ENCODE measurements at regions not wholly inside any gene's neighbourhood (a gene's known extent, or its start where the extent isn't known, plus 50 kb on each side); places are given as distances from the start of the nearest gene placed in this dataset.

DNA sequence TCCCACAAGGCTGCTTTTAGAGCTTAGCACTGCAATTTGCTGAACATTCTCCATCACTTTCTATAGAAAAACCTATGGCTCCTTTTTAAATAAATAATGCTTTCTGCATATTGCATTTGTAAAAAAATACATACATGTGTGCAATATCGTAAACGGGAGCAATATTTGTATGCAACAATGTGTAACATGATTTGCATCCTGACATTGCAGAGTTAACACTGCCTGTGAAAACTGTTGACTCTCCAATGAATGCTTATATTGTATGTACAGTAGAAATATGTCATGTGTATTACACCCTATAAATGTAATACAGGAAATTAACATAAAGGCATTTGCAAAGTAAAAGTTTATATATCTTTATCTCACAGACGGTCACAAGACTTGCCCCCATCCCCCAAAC lies 135.0 kb upstream of the PIEZO2 start:
- no peak for DNase-seq
- TF ChIP-seq POLR2A (IDR thresholded peaks at IDR 0.05; ENCODE audit: low read length) (no peak), GATA1 (IDR thresholded peaks at IDR 0.05; ENCODE audit: low read depth, low read length) (no peak)

DNA sequence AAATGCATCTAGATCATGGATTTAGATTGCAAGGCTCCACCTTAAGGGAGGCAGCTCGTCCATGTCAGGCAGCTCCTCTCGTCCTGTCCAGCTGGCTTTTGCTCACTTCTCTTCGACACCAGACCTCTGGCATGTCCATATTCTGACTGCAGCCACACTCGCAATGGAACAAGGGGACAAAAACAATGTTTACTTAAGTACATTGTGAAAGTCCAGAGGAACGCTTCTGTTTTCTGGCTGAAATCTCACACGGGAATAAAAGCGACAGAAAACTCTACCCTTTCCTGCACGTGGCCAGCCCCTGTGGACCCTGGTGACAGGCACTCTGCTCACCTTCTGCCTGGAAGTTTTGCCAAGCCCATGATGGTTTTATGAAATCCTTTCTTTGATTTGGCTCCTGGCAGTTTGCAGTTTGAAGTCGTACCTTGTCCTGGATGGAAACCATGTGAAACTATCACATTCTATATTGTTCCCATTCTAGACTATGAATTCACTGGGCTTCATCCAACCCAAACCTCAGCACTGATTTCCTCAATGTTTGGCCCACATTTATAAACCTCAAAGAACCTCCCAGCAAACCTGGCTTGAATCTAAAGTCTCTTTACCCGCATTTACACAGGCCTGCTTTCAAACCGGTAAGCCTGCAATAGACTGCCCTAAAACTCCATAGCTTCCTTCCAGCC lies 134.3 kb upstream of the PIEZO2 start:
- DNase-seq: no peak
- TF ChIP-seq GATA1 (IDR thresholded peaks at IDR 0.05; ENCODE audit: low read depth, low read length) (no peak), POLR2A (IDR thresholded peaks at IDR 0.05; ENCODE audit: low read length) (no peak)

DNA sequence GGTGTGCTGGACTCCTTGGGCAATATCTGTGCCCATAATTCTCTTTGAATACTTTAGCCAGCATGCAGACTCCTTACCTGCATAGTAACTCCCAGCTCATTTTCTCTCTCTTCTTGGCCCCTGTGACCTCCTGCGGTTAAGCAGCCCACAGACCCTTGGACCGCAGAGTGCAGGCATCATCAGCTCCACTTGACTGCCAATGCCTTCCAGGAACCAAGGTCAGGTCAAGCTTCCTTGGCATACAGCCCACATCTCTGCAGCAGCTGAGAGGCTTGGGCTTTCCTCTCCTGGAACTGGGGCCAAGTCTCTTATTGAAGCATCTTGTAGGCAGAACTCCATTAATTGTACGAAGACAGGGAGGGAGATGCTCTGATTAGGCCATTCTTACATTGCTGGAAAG lies 130.1 kb upstream of the PIEZO2 start:
- DNase-seq: no peak
- TF ChIP-seq POLR2A (IDR thresholded peaks at IDR 0.05; ENCODE audit: low read length) (no peak), GATA1 (IDR thresholded peaks at IDR 0.05; ENCODE audit: low read depth, low read length) (no peak)

DNA sequence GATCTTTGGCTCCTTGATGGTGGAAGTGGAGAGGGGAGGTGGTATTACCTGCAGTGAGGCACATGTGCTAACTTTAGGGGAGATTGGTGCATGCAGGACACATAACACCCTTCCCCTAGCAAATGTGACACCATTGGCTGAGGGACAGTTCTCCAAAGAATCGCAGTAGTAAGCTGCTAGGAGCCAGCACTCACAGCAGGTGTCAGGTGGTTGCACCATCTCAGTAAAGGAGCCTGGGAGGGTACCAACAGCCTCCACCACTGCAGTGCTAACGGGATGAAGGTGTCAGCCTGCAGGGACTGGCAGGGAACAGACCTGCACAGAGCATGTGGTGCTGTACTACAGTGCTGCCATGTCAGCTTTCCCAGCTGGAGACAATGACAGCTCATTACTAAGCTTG lies 127.3 kb upstream of the PIEZO2 start:
- TF ChIP-seq GATA1 (IDR thresholded peaks at IDR 0.05; ENCODE audit: low read depth, low read length) (no peak), POLR2A (IDR thresholded peaks at IDR 0.05; ENCODE audit: low read length) (no peak)
- no peak for DNase-seq

DNA sequence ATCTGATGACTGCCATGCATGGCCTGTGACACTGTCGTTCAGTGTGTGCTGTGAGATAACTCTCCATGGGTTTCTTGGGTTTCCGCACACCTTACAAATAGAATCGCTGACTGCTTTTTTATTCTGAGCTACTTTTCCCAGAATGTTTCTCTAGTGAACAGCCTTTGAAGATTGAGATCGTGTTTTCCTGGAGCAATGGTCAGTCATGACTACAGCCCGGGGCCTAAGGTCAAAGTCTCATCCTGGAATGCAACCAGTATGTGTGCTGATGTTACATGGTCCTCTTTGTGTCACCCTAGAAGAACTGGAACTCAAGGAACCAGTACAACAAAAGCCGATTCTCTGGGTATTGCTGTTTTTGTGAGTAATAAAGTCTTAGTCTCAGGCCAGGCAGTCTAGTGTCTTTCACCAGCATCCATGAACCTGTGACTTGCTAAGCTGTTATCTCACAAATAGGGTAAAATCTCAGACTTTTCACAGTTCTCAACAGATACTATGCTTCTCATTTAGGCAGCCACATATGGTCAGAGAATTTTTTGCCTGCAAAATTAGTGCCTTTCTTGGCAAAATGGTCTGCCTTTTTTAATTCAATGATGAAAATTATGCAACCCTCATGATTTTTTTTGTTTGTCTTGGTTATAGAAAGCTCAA lies 124.9 kb upstream of the PIEZO2 start:
- DNase-seq: no peak
- no peak for TF ChIP-seq GATA1 (IDR thresholded peaks at IDR 0.05; ENCODE audit: low read depth, low read length)
- TF ChIP-seq POLR2A (IDR thresholded peaks at IDR 0.05; ENCODE audit: low read length): no peak

DNA sequence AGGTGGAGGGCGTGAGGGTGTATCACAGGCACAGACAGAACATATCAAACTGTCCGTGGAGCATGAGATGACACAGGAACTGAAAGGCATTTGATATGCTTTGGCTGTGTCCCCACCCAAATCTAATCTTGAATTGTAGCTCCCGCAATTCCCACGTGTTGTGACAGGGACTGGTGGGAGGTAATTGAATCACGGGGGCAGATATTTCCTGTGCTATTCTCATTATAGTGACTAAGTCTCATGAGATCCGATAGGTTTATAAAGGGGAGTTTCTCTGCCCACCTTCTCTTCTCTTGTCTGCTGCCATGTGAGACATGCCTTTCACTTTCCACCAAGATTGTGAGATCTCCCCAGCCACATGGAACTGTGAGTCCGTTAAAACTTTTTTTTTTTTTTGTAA lies 123.1 kb upstream of the PIEZO2 start:
- TF ChIP-seq GATA1 (IDR thresholded peaks at IDR 0.05; ENCODE audit: low read depth, low read length) (no peak), POLR2A (IDR thresholded peaks at IDR 0.05; ENCODE audit: low read length) (no peak)
- DNase-seq: no peak

DNA sequence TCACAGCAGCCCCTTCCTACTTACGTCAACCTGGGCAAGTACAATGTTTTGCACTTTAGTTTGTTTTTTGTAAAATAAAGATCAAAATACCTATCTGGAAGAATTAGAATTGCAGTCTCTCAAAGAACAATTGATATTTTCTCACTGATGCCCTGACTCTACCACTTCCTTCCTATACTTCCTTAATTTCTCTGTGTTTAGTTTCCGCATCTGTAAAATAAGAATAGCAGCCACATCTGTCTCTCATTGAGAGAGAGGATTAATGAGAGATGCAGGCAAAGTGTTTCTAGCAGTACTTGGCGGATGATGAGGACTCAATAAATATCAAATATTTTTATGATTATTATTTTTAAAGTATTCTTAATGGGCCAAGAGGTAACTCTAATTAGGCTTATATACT lies 122.6 kb upstream of the PIEZO2 start:
- TF ChIP-seq GATA1 (IDR thresholded peaks at IDR 0.05; ENCODE audit: low read depth, low read length) (no peak), POLR2A (IDR thresholded peaks at IDR 0.05; ENCODE audit: low read length) (no peak)
- DNase-seq: no peak

DNA sequence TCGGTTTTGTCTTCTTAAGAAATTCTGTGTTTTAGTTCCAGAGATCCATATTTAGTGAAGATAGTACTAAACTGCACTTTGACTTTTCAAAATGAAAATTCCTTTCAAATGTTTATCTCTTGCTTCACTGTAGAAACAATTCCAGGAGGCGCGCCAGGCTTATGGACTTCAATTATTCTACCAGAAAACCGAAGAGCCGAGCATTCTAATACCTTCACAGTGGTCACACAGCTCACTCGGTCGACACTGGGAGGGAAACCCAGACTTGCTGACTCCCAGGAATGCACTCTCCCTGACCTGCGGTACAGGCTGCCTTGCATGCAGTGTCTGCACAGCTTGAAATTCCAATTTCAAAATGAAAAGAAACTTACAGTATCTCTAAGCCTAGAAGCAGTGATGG lies 119.9 kb upstream of the PIEZO2 start:
- no peak for DNase-seq
- TF ChIP-seq GATA1 (IDR thresholded peaks at IDR 0.05; ENCODE audit: low read depth, low read length) (no peak), POLR2A (IDR thresholded peaks at IDR 0.05; ENCODE audit: low read length) (no peak)

DNA sequence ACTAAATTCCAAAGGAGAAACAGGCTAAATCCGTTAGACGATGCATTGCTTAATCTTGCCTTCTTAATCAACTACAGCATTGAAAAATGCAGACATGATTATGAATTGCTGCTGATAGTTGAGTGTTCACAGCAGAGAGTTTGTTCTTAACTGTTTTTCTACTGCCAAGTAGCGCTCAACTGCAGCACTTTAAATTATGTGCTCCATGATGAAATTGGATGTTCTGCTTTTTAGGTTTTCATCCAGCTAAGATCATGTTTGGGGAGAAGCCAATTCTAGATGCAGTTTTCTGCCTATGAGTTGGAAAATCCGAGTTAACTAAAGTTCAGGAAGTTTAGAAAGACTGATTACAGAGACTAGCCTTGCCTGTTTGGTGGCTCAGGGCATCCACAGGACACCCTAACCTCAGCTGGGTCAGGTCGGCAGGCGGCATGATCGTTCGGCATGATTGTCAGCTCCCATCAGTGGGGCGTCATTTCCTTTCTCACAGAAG lies 119.4 kb upstream of the PIEZO2 start:
- DNase-seq: no peak
- TF ChIP-seq POLR2A (IDR thresholded peaks at IDR 0.05; ENCODE audit: low read length): no peak
- TF ChIP-seq GATA1 (IDR thresholded peaks at IDR 0.05; ENCODE audit: low read depth, low read length): no peak

DNA sequence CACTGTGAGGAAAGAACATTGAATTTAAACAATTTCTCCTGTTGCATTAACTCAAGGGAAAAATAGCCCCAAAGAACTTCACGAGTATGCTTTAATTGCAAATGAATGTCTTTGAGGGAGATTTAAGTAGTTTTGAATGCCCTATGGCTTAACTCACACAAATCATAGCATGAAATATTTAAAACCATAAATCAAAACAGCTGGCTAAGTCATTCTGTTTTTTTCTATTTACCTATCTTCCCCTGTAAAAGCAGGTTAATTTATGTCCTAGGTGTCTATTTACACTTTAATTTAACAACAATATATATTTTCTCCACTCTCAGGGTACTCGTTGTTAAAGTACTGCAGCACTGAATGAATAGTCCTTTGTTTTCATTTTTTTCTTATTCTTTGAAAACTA lies 118.8 kb upstream of the PIEZO2 start:
- TF ChIP-seq GATA1 (IDR thresholded peaks at IDR 0.05; ENCODE audit: low read depth, low read length): no peak
- no peak for TF ChIP-seq POLR2A (IDR thresholded peaks at IDR 0.05; ENCODE audit: low read length)
- no peak for DNase-seq

DNA sequence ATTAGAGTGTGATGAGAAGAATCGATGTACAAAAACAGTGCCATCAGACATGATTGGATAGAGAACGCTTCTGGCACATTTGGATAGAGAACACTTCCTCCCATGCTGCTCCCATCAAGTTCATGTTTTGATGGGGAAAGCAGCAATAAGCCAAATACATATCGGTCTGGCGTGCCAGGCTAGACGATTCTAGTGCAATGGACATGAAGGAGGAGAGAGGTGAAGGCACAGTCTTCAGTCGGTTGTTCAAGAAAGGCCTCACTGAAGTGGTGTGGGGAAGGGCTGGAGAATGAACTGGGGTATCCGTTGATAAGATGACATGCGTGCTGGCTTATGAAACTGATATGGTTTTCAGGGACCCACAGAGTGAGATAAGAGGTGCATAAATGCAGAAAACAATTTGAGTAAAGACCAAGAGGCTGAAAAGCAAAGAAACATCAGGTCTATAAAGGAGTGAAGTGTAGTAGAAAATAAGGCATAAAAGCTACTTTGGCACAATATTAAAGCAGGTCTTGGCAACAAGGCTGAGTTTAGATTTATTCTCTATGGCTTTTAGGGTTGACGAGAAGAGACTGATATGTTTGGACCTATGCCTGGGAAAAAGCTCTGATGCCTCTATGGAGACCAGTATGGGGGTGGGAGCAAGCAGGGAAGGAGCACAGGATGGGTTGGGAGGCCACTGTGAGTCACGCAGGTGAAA lies 117.6 kb upstream of the PIEZO2 start:
- no peak for DNase-seq

DNA sequence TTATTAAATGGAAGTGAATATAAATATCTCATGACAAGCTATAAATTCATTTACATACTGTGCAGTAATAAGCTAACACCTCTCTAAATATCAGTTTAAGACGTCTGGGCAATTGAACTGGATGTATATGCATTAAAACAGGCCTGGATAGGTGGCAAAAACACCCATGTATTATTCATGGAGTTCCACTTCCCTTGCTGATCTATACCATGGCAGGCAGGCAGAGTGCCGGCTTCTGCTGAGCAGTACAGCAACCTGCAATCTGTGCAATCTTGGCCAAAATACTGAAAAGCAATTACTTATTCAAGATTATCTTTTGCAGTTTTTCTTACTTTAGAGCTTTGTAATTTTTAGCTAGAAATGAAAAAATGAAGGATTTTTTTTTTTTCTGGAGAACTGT lies 112.1 kb upstream of the PIEZO2 start:
- TF ChIP-seq GATA1 (IDR thresholded peaks at IDR 0.05; ENCODE audit: low read depth, low read length) (no peak), POLR2A (IDR thresholded peaks at IDR 0.05; ENCODE audit: low read length) (no peak)
- no peak for DNase-seq

More for the DNA sequence above, 117.6 kb upstream of the PIEZO2 start:
- TF ChIP-seq POLR2A (IDR thresholded peaks at IDR 0.05; ENCODE audit: low read length) (no peak), GATA1 (IDR thresholded peaks at IDR 0.05; ENCODE audit: low read depth, low read length) (no peak)

DNA sequence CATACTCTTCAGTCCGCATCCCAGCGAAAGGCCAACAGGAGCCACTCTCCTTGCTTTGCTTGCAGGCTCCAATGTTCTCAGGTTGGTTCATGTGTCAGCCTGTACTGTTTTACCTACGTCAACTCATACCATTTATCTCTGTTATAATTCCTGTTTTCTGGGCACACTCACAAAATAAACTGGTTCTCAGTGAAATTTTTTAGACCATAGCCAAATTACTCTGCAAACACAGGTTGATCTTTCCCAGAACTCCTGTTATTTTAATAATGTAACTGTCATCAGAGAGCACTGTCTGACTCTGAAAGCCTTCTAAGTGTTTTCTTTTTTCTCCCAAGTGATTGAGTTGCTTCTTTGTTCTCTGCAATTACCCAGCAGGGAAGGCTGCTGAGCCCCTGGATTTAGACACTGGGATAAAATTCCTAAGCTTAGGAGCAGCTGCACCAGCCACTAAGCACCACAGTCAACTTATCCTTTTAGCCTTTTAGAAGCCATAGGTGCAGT lies 111.6 kb upstream of the PIEZO2 start:
- DNase-seq: no peak
- TF ChIP-seq GATA1 (IDR thresholded peaks at IDR 0.05; ENCODE audit: low read depth, low read length): no peak
- TF ChIP-seq POLR2A (IDR thresholded peaks at IDR 0.05; ENCODE audit: low read length): no peak

DNA sequence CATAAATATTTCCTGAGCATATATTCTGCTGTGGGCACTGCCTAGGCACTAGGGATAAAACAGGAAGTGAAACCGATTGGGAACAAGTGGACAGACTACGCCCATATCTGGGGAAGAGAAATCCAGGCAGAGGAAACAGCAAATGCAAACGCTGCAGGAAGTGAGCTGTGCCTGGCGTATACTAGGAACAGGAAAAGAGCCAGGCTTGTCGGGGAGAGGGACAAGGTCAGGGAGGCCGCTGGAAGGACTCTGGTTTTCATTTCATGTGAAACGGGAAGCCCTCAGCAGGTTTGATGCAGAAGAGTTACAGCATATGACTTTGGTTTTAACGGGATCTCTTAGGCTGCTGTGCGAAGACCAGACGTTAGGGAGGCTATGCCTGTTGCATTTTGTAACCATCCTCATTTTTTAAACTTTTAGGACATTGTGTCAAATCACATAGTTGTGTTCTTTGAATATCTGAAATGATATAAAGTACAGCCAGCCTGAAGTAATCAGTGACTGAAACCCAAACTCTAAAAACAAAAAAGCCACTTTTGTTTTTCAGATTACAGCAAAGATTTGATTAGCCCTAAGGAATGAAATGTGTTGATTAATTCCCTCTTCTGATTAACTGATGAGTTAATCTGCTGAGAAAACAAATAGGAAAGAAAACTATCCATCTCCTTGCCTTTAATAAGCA lies 110.2 kb upstream of the PIEZO2 start:
- DNase-seq: no peak
- no peak for TF ChIP-seq POLR2A (IDR thresholded peaks at IDR 0.05; ENCODE audit: low read length)
- TF ChIP-seq GATA1 (IDR thresholded peaks at IDR 0.05; ENCODE audit: low read depth, low read length): no peak
